Colon (tissue), 2 donors: ENCODE measurements at regions not wholly inside any gene's neighbourhood (a gene's known extent, or its start where the extent isn't known, plus 50 kb on each side); places are given as distances from the start of the nearest gene placed in this dataset.
"Not testable (repeated sequence)": the region's sequence is repeated elsewhere in the genome, so short reads cannot be mapped to it uniquely, and the experiment has no call there.

Source experiments
- FAIRE-seq: peaks from 2 replicates; lab custom pipeline; 2012; peaks lifted over from hg19 to GRCh38; lab: Jason Lieb, UNC
- donor health status: control.
- donor health status: control.

GRCh38 chr10:3955955-3956617 lies 171.1 kb upstream of the KLF6 start:
- no peak for FAIRE-seq

- no peak for FAIRE-seq
Observed at GRCh38 chr10:3955493-3955892, 170.5 kb upstream of the KLF6 start.

GRCh38 chr10:3954615-3955014 lies 169.6 kb upstream of the KLF6 start:
- no peak for FAIRE-seq

GRCh38 chr10:3954007-3954406 lies 169.0 kb upstream of the KLF6 start:
- not testable (repeated sequence) for FAIRE-seq

GRCh38 chr10:3951993-3952392 lies 167.0 kb upstream of the KLF6 start:
- no peak for FAIRE-seq

- FAIRE-seq, result no peak
Observed at GRCh38 chr10:3950676-3951275, 165.8 kb upstream of the KLF6 start.

GRCh38 chr10:3949711-3950110 lies 164.7 kb upstream of the KLF6 start:
- no peak for FAIRE-seq

- FAIRE-seq, result no peak
Observed at GRCh38 chr10:3948843-3949242, 163.8 kb upstream of the KLF6 start.

GRCh38 chr10:3946234-3947229 lies 161.5 kb upstream of the KLF6 start:
- FAIRE-seq, result no peak

- FAIRE-seq, result no peak
Observed at GRCh38 chr10:3945026-3945425, 160.0 kb upstream of the KLF6 start.

GRCh38 chr10:3944591-3944990 lies 159.6 kb upstream of the KLF6 start:
- no peak for FAIRE-seq

GRCh38 chr10:3943695-3944257 lies 158.8 kb upstream of the KLF6 start:
- no peak for FAIRE-seq

GRCh38 chr10:3942937-3943489 lies 158.0 kb upstream of the KLF6 start:
- FAIRE-seq, result no peak

GRCh38 chr10:3941676-3942075 lies 156.7 kb upstream of the KLF6 start:
- FAIRE-seq, result no peak

- no peak for FAIRE-seq
Observed at GRCh38 chr10:3936422-3937040, 151.5 kb upstream of the KLF6 start.

- FAIRE-seq, result peak; percentile 85
Observed at GRCh38 chr10:3935933-3936359, 150.9 kb upstream of the KLF6 start.

GRCh38 chr10:3935141-3935540 lies 150.1 kb upstream of the KLF6 start:
- FAIRE-seq, result no peak

GRCh38 chr10:3933733-3934132 lies 148.7 kb upstream of the KLF6 start:
- no peak for FAIRE-seq

GRCh38 chr10:3932597-3933375 lies 147.8 kb upstream of the KLF6 start:
- FAIRE-seq, result no peak

- no peak for FAIRE-seq
Observed at GRCh38 chr10:3931901-3932300, 146.9 kb upstream of the KLF6 start.

GRCh38 chr10:3931224-3931623 lies 146.2 kb upstream of the KLF6 start:
- no peak for FAIRE-seq
